ENCODE measurements at regions not wholly inside any gene's neighbourhood (a gene's known extent, or its start where the extent isn't known, plus 50 kb on each side); places are given as distances from the start of the nearest gene placed in this dataset.

DNA sequence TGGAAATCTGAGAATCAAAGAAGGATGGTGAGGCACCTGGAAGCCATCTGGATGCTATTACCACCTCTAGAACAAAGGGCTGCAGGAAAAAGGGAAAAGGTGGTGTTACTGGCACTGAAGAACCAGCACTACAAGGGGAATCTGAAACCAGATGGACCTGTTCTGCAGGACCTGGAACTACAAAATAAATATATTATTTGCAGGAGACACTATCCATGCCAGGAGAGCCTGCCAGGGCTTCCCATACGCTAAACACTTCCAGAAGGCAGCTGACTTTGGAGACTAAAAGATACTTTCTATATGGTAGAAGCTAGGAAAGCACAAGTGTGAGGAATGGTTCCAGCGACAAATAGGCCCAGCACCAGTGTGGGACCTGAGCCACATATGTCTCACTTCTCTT lies 83.4 kb upstream of the POU1F1 start:
- TF ChIP-seq, protein P1, sequence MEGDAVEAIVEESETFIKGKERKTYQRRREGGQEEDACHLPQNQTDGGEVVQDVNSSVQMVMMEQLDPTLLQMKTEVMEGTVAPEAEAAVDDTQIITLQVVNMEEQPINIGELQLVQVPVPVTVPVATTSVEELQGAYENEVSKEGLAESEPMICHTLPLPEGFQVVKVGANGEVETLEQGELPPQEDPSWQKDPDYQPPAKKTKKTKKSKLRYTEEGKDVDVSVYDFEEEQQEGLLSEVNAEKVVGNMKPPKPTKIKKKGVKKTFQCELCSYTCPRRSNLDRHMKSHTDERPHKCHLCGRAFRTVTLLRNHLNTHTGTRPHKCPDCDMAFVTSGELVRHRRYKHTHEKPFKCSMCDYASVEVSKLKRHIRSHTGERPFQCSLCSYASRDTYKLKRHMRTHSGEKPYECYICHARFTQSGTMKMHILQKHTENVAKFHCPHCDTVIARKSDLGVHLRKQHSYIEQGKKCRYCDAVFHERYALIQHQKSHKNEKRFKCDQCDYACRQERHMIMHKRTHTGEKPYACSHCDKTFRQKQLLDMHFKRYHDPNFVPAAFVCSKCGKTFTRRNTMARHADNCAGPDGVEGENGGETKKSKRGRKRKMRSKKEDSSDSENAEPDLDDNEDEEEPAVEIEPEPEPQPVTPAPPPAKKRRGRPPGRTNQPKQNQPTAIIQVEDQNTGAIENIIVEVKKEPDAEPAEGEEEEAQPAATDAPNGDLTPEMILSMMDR (IDR thresholded peaks at IDR 0.05 in 4 of 5, conservative IDR thresholded peaks at IDR 0.05 in 1 of 5): no peak
- TF ChIP-seq POLR2A (IDR thresholded peaks at IDR 0.05): no peak

Data from gastrocnemius medialis (tissue), 4 donors.